ENCODE measurements at regions not wholly inside any gene's neighbourhood (a gene's known extent, or its start where the extent isn't known, plus 50 kb on each side); places are given as distances from the start of the nearest gene placed in this dataset.
A peak's percentile ranks its signal among the peaks of the same experiment; 100 is the strongest.

DNA sequence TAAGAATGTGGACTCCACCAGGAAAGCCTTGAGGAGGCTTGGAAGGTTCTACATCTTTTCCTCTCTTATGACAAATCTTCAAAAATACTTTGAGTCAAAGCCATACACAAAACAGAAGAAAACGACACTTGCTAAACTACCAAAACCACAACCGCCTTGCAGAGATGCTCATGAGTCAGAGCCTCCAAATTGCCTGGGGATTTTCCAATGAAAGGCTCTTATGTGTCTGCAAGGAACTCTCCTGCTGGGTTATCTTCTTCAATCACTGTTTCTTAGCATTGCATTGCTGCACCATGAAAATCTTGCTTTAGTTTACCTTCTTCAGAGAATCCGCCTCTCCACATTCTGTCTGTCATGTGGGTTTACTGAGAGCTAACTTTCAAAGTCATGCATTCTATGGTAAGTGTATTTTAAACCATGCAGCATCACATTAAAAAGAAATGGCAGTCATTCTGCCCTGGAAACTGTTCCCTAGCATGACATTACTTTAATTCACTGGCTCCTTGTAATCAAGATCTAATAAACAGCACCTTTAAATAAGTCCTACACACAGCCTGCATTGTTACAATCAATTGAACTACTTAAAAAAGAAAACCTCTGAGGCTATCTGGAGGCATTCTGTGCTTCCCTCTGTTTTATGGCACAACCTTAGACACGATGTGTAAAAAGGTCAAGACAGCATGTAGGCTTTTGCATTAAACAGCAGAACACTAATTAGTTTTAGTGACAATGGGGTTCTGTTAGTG lies 210.0 kb upstream of the FOXD3 start:
- no peak for DNase-seq (ENCODE audit: low read depth in 4 of 4, low spot score in 3 of 4)

DNA sequence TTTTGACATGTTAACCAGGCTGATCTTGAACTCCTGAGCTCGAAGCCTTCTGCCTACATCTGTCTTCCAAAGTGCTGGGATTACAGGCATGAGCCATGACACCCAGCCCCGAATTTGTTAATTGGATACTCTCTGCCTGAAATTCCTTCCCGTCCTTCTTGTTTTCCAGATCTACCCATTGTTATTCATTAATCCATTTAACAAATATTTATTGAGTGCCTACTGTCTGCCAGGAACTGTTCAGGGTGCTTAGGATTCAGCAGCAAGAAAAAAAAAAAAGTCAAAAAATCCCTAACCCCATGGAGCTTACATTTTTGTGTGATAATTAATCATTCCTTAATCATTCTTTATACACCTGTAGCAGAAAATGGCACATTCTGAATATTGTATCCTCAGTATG lies 206.8 kb upstream of the FOXD3 start:
- DNase-seq (ENCODE audit: low read depth in 4 of 4, low spot score in 3 of 4) = no peak

DNA sequence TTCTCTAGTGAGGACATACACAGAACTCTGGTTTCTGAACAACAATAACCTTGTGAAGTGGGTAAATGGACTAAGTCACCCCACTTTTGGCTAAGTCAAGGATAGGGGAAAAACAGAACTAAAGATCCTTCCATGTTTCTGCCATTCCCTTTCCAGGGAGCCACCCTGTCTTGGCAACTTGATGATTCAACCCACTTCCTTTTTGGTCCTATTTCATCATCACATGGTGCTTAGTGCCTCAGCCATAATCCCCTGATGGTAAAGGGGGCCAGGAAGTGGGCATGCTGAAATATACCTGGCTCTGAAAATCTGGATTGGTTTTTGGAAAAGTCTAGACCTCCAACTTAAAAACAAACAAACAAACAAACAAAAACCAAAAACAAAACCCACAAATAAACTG lies 206.4 kb upstream of the FOXD3 start:
- no peak for DNase-seq (ENCODE audit: low read depth in 4 of 4, low spot score in 3 of 4)

DNA sequence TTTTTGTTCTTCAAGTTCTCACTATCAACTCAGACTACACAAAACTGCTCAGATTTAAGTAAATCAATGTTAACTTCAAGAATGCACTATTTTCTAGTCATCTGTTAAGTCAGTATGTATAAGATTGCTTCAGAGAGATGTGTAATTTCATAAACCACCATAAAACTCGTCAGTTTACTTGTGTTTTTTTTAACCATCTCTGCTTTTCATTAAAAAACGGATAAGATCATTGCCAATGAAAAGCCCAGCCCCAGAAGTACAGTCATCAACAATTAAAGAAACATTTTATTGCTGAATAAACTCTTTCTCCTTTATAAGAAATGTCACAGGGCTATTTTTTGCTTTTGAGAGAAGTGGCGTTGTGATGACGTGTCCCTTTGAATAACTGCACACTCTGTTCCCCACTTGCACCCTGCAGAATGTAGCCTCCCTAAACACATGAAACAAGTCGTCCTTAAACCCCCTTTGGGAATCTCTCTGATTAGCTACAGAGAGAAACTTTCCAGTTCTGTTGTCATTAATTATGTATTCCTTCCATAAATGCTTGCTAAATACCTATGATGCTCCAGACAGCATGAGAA lies 202.7 kb upstream of the FOXD3 start:
- no peak for DNase-seq (ENCODE audit: low read depth in 4 of 4, low spot score in 3 of 4)

DNA sequence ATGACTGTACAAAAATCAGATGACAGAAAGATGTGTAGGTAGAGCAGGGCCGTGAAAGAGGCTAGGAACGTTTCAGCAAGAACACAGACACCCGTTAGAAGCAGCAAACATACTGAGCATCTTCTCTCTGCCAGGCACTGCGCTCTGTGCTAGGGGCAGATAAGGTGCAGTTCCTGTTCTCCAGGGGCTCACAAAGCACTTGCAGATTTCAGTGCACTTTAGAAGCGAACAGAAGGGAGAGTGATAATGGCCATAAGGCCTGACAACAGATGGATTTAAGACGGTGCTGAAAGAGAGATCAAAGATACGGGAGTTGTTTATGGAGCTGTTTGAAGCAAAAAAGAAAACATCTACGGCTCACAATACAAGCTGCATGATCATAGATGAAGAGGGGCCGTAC lies 200.3 kb upstream of the FOXD3 start:
- no peak for DNase-seq (ENCODE audit: low read depth in 4 of 4, low spot score in 3 of 4)

DNA sequence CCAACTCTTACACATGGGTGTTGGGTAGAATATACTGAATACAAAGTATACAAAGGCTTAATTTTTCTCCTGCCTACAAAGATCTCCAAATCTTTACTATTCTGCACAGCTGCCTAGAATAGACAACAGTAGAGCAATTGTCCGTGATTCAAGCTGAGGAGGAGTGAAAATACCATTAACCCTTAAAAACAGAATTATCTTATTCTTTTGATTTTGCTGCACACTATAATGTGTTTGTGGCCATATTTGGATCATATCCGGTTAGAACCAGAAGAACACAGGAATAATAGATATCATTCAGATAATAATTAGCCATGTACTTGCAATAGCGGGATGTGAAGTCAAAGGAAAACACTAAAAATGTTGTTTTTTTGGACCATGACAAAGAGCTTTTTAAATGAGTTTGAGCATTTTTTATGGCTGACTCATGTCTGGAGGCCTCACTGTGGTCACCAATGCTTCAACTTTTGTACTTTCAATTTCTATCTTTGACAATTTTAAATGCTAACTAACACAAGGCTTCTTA lies 197.6 kb upstream of the FOXD3 start:
- DNase-seq (ENCODE audit: low read depth in 4 of 4, low spot score in 3 of 4) = no peak

DNA sequence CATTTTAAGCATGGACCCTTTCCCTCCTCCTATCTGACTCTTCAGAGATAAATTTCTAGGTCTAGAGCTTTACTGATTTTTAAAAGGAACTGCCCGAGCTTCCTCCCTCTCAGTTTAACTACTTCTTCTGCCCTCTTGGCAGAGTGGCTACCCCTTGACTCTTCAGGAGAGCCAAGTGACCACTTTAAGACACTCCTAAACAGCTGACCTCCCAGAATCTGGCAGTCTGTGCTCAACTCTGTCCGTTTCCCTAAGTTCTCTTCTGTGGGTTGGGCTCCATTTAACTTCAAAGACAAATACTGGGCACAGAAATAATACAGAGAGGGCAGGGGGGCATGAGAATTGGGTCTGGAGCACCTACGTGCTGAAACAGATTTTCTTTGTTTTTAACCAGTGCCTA lies 196.3 kb upstream of the FOXD3 start:
- no peak for DNase-seq (ENCODE audit: low read depth in 4 of 4, low spot score in 3 of 4)

DNA sequence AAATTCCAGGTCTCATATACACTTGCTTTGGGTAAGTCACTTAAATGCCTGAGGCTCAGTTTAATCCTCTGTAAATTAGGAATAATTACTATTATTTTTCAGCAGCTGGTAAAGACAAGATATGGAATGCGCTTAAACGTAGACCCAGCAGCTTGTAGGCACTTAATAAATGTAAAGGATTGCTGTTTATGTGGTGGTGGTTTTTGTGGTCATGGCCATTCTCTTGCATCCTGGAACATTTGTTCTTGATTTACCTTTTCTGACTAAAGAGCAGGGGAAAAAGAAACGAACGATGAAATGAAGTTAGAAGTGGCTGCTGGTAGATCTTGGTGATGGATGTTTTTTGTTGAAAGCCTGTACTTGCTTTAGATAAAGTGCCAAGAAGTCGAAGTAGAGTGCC lies 195.0 kb upstream of the FOXD3 start:
- DNase-seq (ENCODE audit: low read depth in 4 of 4, low spot score in 3 of 4) = no peak

DNA sequence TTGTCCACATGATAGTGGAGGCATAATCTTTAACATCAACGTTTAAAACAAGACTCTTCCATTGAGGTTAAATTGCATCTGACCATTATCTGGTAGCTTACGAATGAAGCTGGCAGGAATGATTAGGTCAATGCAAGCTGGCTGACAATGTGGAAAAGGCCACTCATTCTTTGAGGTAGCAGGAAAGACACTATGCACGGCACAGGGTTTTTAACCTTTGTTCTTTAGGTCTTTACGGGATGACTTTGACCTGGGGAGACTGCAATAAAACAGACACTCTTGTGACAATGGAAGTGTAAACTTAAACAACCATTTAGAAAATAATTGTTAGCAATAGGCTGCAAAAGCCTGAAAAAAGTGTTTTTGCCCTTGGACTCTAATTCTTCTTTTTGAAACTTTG lies 193.8 kb upstream of the FOXD3 start:
- DNase-seq (ENCODE audit: low read depth in 4 of 4, low spot score in 3 of 4) = no peak

DNA sequence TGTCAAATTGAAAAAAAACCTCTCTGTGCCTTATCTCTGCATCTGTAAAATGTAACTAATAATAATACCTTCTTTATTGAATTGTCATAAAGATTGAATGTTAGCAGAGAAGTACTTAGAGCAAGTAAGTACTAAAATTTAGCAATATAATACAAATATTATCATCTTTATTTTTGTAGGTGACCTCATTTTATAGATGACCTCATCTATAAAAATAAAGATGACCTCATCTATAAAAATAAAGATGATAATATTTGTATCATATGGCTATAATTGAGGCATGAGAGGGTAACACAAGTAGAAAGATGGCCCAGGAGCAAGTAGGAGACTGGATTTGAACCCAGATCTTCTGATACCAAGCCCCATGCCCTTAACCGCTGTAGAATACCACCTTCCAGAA lies 193.2 kb upstream of the FOXD3 start:
- no peak for DNase-seq (ENCODE audit: low read depth in 4 of 4, low spot score in 3 of 4)

DNA sequence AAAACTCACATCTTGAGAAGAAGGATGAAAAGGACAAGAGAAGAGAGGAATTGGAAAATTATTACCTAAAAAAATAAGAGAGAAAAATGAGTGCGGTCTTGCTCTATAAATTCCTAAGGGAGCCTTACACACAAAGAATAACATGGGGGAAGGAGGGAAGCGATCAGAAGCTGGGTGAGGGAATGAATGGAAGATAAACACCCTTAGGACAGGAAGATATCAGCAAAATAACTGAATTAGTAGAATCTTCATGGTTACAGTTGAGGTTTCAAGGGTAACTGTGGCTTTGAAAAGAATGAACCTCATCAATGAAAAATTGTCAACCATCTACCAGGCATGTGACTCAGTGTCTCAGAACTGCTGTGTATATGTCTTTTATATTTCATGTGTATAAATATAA lies 192.5 kb upstream of the FOXD3 start:
- DNase-seq (ENCODE audit: low read depth in 4 of 4, low spot score in 3 of 4) = no peak

DNA sequence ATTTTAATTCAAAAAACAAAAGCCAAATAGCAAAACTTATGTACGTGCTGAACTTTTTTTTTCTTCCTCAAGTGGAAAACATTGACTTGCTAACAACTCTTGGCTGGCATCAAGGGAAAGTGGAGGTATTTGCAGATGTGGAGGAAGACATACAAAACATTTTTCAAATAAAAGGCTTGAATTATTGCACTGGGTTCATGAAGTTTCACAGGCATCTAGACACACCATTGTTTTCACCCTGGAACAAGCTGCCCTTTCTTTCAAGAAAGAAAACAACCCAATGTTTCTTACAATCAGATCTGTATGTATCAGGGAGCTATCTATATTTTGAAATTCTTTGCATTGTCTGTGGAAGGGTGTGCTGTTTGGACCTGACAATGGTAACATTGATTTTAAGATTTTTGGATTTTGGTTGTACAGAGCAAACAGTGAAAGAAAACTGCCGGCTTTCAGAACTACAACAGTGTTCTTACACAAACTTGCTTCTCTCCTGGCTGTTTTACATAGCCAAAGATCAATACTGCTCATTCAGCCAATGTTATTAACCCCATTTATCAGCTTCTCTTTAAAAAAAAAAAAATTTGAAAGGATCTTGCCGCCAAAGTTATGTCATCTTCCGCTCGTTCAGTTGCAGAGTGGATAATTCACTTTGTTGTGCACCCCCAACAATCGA lies 187.7 kb upstream of the FOXD3 start:
- no peak for DNase-seq (ENCODE audit: low read depth in 4 of 4, low spot score in 3 of 4)

DNA sequence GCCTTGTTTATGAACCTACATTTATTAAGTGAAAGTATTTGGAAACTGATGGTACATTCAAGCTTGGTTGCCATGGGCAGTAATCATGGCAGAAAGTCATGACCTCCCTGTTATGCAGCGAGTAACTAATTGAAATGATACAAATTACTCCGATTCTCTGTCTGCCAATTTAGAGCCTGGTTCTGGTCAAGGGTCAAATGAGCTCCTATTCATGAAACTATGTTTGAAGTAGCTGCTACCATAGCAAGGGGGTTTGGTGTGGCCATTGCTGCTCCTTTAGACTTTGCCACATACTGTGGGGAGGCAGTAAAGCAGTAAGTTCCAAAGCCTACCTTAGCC lies 187.2 kb upstream of the FOXD3 start:
- no peak for DNase-seq (ENCODE audit: low read depth in 4 of 4, low spot score in 3 of 4)

DNA sequence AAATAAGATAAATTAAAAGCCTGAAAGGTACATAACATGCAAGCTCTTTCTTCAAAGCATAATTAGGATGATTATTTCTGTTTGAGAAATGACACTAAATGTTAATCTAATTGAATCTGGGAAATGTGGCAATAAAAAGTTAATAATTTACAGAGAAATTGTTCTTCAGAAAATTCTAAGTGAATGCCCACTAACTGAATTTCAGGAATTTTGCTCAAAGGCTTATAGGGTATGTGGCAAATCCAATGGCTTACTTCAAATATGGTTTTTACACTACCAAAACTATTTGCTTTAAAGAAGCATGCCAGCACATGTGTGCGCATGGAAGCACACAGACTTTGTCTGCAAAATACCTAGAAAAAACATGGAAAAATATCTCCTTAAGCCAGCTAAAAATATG lies 186.6 kb upstream of the FOXD3 start:
- no peak for DNase-seq (ENCODE audit: low read depth in 4 of 4, low spot score in 3 of 4)

DNA sequence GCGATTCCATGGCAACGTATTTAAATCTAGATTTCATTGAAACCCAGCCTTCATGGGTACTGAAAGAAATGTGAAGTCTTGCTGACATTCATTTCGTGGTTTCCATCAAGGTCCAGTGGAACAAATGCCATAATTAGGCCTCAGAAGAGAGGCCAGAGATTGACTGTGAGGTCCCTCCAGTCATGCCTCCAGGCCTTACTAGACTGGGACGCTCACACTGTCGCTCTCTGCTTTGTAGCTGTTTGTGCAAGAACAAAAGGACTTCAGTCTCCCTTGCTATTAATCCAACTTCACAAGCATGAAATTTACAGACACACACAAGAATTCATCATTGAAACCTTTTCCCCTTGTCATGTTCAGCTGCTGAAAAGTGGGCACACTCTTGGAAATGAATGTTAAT lies 180.4 kb upstream of the FOXD3 start:
- no peak for DNase-seq (ENCODE audit: low read depth in 4 of 4, low spot score in 3 of 4)

DNA sequence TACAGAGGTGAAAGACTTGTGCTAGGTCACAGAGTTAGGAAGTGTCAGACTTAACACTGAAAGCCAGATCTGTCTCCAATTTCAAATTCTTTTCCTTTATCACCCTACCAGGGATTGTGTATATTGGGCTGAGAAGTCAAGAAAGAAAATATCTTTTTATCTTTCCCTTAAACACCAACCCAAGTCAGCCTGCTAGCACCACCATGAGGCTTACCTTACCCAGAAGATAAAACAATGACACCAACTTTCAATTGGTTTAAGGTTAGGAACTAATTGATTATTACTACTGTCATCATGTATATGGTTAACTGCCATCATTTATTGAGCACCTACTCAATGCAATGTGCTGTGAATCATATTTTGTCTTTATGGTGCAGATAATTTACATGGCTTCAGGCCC lies 178.9 kb upstream of the FOXD3 start:
- DNase-seq (ENCODE audit: low read depth in 4 of 4, low spot score in 3 of 4) = no peak

DNA sequence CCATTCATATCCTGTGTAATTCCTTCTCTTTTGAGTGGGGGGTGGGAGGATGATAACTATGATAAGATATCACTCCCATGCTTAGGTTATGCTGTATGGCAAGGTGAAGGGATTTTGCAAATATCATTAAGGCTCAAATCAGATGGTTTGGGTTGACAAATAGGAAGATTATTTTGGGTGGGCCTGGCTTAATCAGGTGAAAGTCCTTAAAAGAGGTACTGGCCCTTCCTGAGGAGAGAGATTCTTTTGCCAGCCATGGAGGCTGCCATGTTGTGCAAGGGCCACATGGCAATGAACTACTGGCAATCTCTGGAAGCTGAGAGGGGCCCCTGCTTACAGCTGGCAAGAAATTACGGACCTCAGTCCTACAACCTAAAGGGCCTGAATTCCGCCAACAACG lies 174.6 kb upstream of the FOXD3 start:
- DNase-seq (ENCODE audit: low read depth in 4 of 4, low spot score in 3 of 4) = no peak

DNA sequence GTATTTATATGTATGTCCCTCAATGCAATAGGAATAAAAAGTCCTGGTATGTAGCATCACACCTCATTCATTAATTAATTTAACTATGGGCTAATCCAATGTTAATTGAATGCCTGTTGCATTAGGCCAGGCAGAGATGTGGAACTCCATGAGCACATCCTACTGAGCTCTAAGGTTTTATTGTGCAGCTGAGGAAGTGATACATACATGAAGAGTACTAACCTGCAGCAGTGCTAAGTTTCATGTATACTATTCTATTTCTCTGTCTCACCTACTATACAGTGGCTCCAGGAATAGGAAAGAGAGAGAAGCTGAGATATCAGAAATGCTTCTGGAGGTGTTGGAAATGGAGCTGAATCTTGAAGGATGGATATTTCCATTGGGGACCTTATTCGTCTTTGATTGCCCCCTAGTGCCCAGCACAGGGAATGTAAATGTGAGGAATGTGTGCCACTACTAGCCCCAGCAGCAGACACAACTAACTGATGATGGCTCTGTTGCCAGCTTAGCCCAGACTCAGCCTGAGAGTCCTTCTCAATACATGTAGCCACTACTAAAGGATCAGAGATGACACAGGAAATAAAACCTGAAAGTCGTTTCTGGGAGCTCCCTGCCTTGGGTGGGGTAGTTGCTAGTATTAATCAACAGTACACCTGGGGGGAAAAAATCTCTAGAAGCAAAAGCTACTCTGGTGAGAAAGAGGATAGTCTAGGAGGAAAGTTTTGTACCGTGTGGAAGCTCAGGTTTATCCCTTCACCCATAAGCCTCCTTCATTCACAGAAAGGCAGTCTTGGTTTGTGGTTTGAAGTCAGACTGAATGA lies 173.3 kb upstream of the FOXD3 start:
- peak in 1 of 4 donors; percentile 16 for DNase-seq (ENCODE audit: low read depth in 4 of 4, low spot score in 3 of 4)

DNA sequence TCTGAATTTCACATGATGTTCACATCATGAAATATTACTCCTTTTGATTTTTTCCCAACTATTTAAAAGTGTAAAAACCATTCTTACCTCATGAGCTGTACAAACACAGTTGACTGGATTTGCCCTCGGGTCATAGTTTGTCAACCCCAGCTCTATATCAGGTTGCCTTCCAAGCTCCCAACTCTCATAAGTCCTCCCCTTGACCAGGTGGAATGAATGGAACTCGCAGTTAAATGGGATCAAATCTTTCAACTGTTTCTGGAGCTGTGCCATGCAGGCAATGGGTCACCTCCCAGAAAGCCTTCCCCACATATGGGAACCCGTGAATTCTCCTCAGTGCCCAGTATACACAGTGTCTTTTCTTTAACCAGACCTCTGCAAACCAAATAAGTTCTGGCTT lies 169.8 kb upstream of the FOXD3 start:
- no peak for DNase-seq (ENCODE audit: low read depth in 4 of 4, low spot score in 3 of 4)

DNA sequence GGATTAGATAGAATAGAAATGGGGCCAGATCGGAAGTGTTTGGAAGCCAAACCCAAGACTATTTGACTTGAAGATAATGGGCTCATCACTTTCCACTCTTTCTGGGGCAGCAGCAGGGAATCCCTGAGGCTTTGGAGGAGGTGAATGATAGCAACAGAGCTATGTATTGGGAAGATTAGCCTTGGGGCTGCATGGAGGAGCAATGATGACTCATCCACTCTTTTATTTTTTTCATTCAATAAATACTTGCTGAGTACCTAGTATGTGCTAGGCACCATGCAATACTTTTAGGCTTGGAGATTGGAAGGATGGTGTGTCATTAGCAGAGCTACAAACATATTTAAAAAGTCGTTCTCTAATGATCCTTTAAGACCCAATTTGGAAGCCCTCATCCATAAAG lies 166.9 kb upstream of the FOXD3 start:
- DNase-seq (ENCODE audit: low read depth in 4 of 4, low spot score in 3 of 4) = no peak

DNA sequence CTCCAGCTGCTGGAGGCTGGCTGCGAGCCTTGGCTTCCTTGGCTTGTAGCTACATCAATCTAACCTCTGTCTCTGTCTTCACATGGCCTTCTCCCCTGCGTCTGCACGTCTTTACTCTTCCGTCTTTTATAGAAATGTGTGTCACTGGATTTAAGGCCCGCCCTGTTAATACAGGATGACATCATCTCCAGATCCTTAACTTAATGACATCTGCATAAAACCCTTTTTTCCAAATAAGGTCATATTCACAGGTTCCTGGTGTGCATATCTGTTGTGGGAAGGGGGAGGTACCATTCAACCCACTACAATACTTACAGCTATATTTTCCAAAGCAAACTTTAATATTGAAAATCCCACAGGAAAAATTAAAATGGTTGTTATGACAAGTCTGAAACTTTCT lies 165.3 kb upstream of the FOXD3 start:
- no peak for DNase-seq (ENCODE audit: low read depth in 4 of 4, low spot score in 3 of 4)

Measured in left renal pelvis (tissue), 4 donors.